Mucosa of stomach (tissue), 1 donor: ENCODE measurements at regions not wholly inside any gene's neighbourhood (a gene's known extent, or its start where the extent isn't known, plus 50 kb on each side); places are given as distances from the start of the nearest gene placed in this dataset.

Source experiments
- H3K27me3 ChIP-seq: one replicate; pipeline ENCODE4 v1.7.0; 2013; ENCODE audit warnings: mild to moderate bottlenecking, low read length; ENCODE audit not compliant: control insufficient read depth, insufficient read depth
- H3K36me3 ChIP-seq: one replicate; pipeline ENCODE4 v1.7.0; 2013; ENCODE audit warnings: low read length; ENCODE audit not compliant: control insufficient read depth, insufficient read depth
- H3K4me1 ChIP-seq: one replicate; pipeline ENCODE4 v1.7.0; 2013; ENCODE audit warnings: mild to moderate bottlenecking, low read length; ENCODE audit not compliant: control insufficient read depth, insufficient read depth
- H3K4me3 ChIP-seq: one replicate; pipeline ENCODE4 v1.7.0; 2013; ENCODE audit warnings: low read length
- H3K9ac ChIP-seq: one replicate; pipeline ENCODE4 v1.7.0; 2013; ENCODE audit warnings: mild to moderate bottlenecking, low read length, moderate library complexity
- H3K9me3 ChIP-seq: one replicate; pipeline ENCODE4 v1.7.0; 2013; ENCODE audit warnings: mild to moderate bottlenecking, low read length, moderate library complexity; ENCODE audit not compliant: control insufficient read depth
- donor health status: Pancreatic carcinoma.

GRCh38 chr18:10298346-10298745 lies 156.1 kb upstream of the APCDD1 start:
- no peaks in the 10 kb centered on the region for H3K36me3 ChIP-seq
- H3K9me3 ChIP-seq, result no peaks in the 10 kb centered on the region

GRCh38 chr18:10299643-10300042 lies 154.8 kb upstream of the APCDD1 start:
- H3K4me3 ChIP-seq, result no peak overlapping the region
- H3K36me3 ChIP-seq, result no peaks in the 10 kb centered on the region
- H3K9me3 ChIP-seq, result no peaks in the 10 kb centered on the region
- no peak overlapping the region for H3K9ac ChIP-seq
- H3K4me1 ChIP-seq, result no peaks in the 10 kb centered on the region
- H3K27me3 ChIP-seq, result no peaks in the 10 kb centered on the region

More at GRCh38 chr18:10298346-10298745, 156.1 kb upstream of the APCDD1 start:
- Histone ChIP-seq H3K4me1 (no peaks in the 10 kb centered on the region), H3K4me3 (no peak overlapping the region), H3K9ac (no peak overlapping the region), H3K27me3 (no peaks in the 10 kb centered on the region)

- no peaks in the 10 kb centered on the region for H3K4me1 ChIP-seq
- no peak overlapping the region for H3K4me3 ChIP-seq
- no peaks in the 10 kb centered on the region for H3K27me3 ChIP-seq
- H3K9me3 ChIP-seq, result no peaks in the 10 kb centered on the region
- H3K36me3 ChIP-seq, result no peaks in the 10 kb centered on the region
- H3K9ac ChIP-seq, result no peak overlapping the region
These were observed 153.7 kb upstream of the APCDD1 start for GRCh38 chr18:10300739-10301138.

GRCh38 chr18:10301831-10302483 lies 152.5 kb upstream of the APCDD1 start:
- H3K4me3 ChIP-seq, result no peak overlapping the region
- no peaks in the 10 kb centered on the region for H3K9me3 ChIP-seq
- no peaks in the 10 kb centered on the region for H3K4me1 ChIP-seq
- H3K36me3 ChIP-seq, result no peaks in the 10 kb centered on the region
- no peak overlapping the region for H3K9ac ChIP-seq
- no peaks in the 10 kb centered on the region for H3K27me3 ChIP-seq

- Histone ChIP-seq H3K27me3 (no peaks in the 10 kb centered on the region), H3K4me3 (no peak overlapping the region), H3K36me3 (no peaks in the 10 kb centered on the region), H3K9me3 (no peaks in the 10 kb centered on the region), H3K9ac (no peak overlapping the region), H3K4me1 (no peaks in the 10 kb centered on the region)
These were observed 151.3 kb upstream of the APCDD1 start for GRCh38 chr18:10303171-10303570.

- no peaks in the 10 kb centered on the region for H3K27me3 ChIP-seq
- H3K4me1 ChIP-seq, result no peaks in the 10 kb centered on the region
- H3K36me3 ChIP-seq, result no peaks in the 10 kb centered on the region
- H3K9me3 ChIP-seq, result no peaks in the 10 kb centered on the region
- no peak overlapping the region for H3K4me3 ChIP-seq
- no peak overlapping the region for H3K9ac ChIP-seq
These were observed 149.6 kb upstream of the APCDD1 start for GRCh38 chr18:10304853-10305252.

DNA sequence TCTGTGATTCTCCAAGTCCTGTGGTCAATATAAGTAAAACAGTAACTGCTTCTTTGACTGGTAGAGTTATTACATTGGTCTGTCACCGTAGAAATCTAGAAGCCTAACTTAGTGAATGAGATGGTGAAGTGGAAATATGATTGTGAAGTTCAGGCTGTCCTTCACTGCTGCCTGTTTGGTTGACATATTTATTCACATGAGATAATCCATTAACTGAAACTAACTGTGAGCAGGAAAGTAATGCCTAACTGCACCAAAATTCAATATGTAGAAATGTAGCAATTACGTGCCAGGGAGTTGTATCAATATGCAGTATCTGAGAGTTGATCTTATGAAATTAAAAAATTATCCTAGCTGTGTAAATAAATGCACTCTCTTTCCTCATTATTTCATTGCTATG lies 147.7 kb upstream of the APCDD1 start:
- no peak overlapping the region for H3K4me3 ChIP-seq
- H3K27me3 ChIP-seq, result no peaks in the 10 kb centered on the region
- no peaks in the 10 kb centered on the region for H3K9me3 ChIP-seq
- H3K9ac ChIP-seq, result no peak overlapping the region
- no peaks in the 10 kb centered on the region for H3K36me3 ChIP-seq
- no peaks in the 10 kb centered on the region for H3K4me1 ChIP-seq

- Histone ChIP-seq H3K36me3 (no peaks in the 10 kb centered on the region), H3K4me1 (no peaks in the 10 kb centered on the region), H3K4me3 (no peak overlapping the region), H3K9ac (no peak overlapping the region), H3K9me3 (no peaks in the 10 kb centered on the region), H3K27me3 (no peaks in the 10 kb centered on the region)
These were observed 146.3 kb upstream of the APCDD1 start for GRCh38 chr18:10308154-10308553.

GRCh38 chr18:10310626-10311025 lies 143.8 kb upstream of the APCDD1 start:
- Histone ChIP-seq H3K9ac (no peak overlapping the region), H3K36me3 (no peaks in the 10 kb centered on the region), H3K27me3 (no peaks in the 10 kb centered on the region), H3K4me1 (no peaks in the 10 kb centered on the region), H3K9me3 (no peaks in the 10 kb centered on the region), H3K4me3 (no peak overlapping the region)

DNA sequence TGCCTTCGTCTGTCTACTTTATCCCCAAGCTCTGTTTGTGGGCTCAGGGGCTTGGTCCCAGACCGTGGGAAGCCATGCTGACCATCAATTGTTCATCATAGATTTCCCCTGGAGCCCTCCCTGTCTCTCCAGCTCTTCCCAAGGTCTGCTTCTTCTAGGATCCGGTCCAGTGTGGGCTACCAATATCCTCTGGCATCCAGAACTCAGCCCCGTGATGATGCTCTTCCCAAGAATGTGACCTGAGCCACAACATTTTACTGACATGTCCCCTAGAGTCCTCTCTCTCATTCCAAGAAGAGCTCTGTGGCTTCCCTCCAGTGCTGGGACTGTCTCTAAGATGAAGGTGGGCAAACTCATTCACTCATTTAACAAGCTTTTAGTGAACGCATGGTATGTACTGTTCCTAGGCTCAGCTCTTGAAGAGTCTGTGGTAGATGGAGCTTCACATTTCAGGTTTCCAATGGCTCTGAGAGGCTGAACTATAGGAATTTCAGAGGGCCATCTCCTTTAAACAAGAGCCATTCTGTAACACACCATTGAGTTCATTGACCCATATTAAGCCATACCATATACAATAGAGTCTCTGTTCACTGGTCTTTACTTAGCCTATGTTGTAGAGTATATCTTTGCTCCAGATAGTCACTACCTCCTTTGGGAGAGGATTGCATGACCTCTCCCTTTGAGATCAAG lies 142.0 kb upstream of the APCDD1 start:
- Histone ChIP-seq H3K9ac (no peak overlapping the region), H3K36me3 (no peaks in the 10 kb centered on the region), H3K27me3 (no peaks in the 10 kb centered on the region), H3K9me3 (no peaks in the 10 kb centered on the region), H3K4me1 (no peaks in the 10 kb centered on the region), H3K4me3 (no peak overlapping the region)

- no peaks in the 10 kb centered on the region for H3K4me1 ChIP-seq
- no peak overlapping the region for H3K9ac ChIP-seq
- H3K36me3 ChIP-seq, result no peaks in the 10 kb centered on the region
- no peaks in the 10 kb centered on the region for H3K27me3 ChIP-seq
- no peaks in the 10 kb centered on the region for H3K9me3 ChIP-seq
- H3K4me3 ChIP-seq, result no peak overlapping the region
These were observed 141.5 kb upstream of the APCDD1 start for GRCh38 chr18:10313016-10313342.

DNA sequence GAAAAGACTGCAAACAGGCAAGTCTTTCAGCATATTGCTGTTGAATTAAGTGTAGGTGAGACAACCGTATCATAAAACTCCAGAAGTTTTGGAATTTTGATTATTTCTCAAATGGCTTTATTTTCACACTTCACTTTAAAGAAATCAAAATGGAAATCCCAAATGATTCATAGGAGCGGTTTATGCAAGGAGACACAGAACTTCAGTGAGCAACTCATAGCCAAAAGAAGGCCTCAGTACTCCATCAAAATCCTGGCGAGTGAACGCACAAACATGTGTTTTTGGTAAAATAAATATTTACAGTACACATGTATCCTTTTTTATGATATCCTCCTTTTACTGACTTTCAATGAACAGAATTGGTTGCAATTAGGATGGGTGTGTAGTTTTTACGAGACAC lies 140.4 kb upstream of the APCDD1 start:
- Histone ChIP-seq H3K9ac (no peak overlapping the region), H3K4me3 (no peak overlapping the region), H3K36me3 (no peaks in the 10 kb centered on the region), H3K27me3 (no peaks in the 10 kb centered on the region), H3K4me1 (no peaks in the 10 kb centered on the region), H3K9me3 (no peaks in the 10 kb centered on the region)
